Neural cell (in vitro differentiated cells): ENCODE measurements at regions not wholly inside any gene's neighbourhood (a gene's known extent, or its start where the extent isn't known, plus 50 kb on each side); places are given as distances from the start of the nearest gene placed in this dataset.

Experiments
- H2AFZ ChIP-seq: fragments of 200-600, 300-800 bp; sonication (generic), shearing (Covaris generic); 2 replicates; pipeline ENCODE4 v1.6.0; 2014; ENCODE audit warnings: low read depth, mild to moderate bottlenecking, antibody characterized with exemption, low read length, moderate library complexity
- H3F3A ChIP-seq: fragments of 200-600 bp; shearing (Covaris generic); 2 replicates; pipeline ENCODE4 v1.6.1; 2016; ENCODE audit warnings: mild to moderate bottlenecking, moderate library complexity, mixed read lengths, antibody characterized with exemption, low read length; ENCODE audit not compliant: insufficient read depth, poor library complexity, severe bottlenecking
- H3K27ac ChIP-seq: fragments of 200-600, 300-800 bp; sonication (generic), shearing (Covaris generic); 2 replicates; pipeline ENCODE4 v1.5.1; 2014; ENCODE audit warnings: mild to moderate bottlenecking, low read length, moderate library complexity
- H3K27me3 ChIP-seq: fragments of 300-800, 200-600 bp; sonication (generic), shearing (Covaris generic); 2 replicates; pipeline ENCODE4 v1.6.0; 2014; ENCODE audit warnings: mild to moderate bottlenecking, low read depth, low read length, moderate library complexity; ENCODE audit not compliant: insufficient read depth
- H3K36me3 ChIP-seq: fragments of 300-800, 200-600 bp; sonication (generic), shearing (Covaris generic); 2 replicates; pipeline ENCODE4 v1.5.1; 2014; ENCODE audit warnings: mild to moderate bottlenecking, antibody characterized with exemption, low read length, moderate library complexity; ENCODE audit not compliant: insufficient read depth
- H3K4me2 ChIP-seq: fragments of 300-800, 200-600 bp; sonication (generic), shearing (Covaris generic); 2 replicates; pipeline ENCODE4 v1.6.0; 2014; ENCODE audit warnings: mild to moderate bottlenecking, low read length
- H3K4me3 ChIP-seq: fragments of 300-800, 200-600 bp; sonication (generic), shearing (Covaris generic); 2 replicates; pipeline ENCODE4 v1.5.1; 2014; ENCODE audit warnings: mild to moderate bottlenecking, low read length, moderate library complexity
- H3K79me2 ChIP-seq: fragments of 200-600 bp; shearing (Covaris generic); replicated peaks from 2 replicates; pipeline ENCODE4 v1.6.0; 2014; ENCODE audit warnings: mild to moderate bottlenecking, low read length, moderate library complexity; ENCODE audit not compliant: insufficient read depth
- H3K9ac ChIP-seq: fragments of 300-800, 200-600 bp; sonication (generic), shearing (Covaris generic); 2 replicates; pipeline ENCODE4 v1.6.1; 2016; ENCODE audit warnings: mild to moderate bottlenecking, low read length, mixed read lengths
- H3K9me2 ChIP-seq: fragments of 200-600 bp; shearing (Covaris generic); 2 replicates; pipeline ENCODE4 v1.6.1; 2016; ENCODE audit warnings: mild to moderate bottlenecking, low read length, mixed read lengths; ENCODE audit not compliant: insufficient read depth
- H3K9me3 ChIP-seq: fragments of 200-600, 300-800 bp; sonication (generic), shearing (Covaris generic); 2 replicates; pipeline ENCODE4 v1.6.1; 2016; ENCODE audit warnings: mild to moderate bottlenecking, mixed run types, low read length, moderate library complexity, mixed read lengths
- H4K20me1 ChIP-seq: fragments of 200-600 bp; shearing (Covaris generic); 2 replicates; pipeline ENCODE4 v1.6.1; 2016; ENCODE audit warnings: mild to moderate bottlenecking, mixed run types; ENCODE audit not compliant: insufficient read depth
- CTCF ChIP-seq: fragments of 450-650 bp; IDR thresholded peaks from 2 replicates; pipeline ENCODE4 v1.5.1; 2014; ENCODE audit warnings: antibody characterized with exemption, mild to moderate bottlenecking, moderate library complexity; ENCODE audit not compliant: poor library complexity, severe bottlenecking
- EP300 ChIP-seq: fragments of 450-650 bp; conservative IDR thresholded peaks from 2 replicates; pipeline ENCODE4 v1.6.1; 2014; ENCODE audit warnings: antibody characterized with exemption, mild to moderate bottlenecking, moderate library complexity; ENCODE audit not compliant: poor library complexity, severe bottlenecking
- EZH2 ChIP-seq: fragments of 200-600, 300-800 bp; shearing (Covaris generic), sonication (generic); IDR thresholded peaks from 2 replicates; pipeline ENCODE4 v1.6.1; 2014; ENCODE audit warnings: antibody characterized with exemption, low read length, borderline replicate concordance, mild to moderate bottlenecking; ENCODE audit not compliant: insufficient read depth, poor library complexity, severe bottlenecking
- MXI1 ChIP-seq: fragments of 450-650 bp; conservative IDR thresholded peaks from 2 replicates; pipeline ENCODE4 v1.6.1; 2014; ENCODE audit warnings: antibody characterized with exemption, mild to moderate bottlenecking; ENCODE audit not compliant: poor library complexity, severe bottlenecking
- POLR2AphosphoS5 ChIP-seq: IDR thresholded peaks from 2 replicates; pipeline ENCODE4 v1.6.1; 2012
- RAD21 ChIP-seq: fragments of 450-650 bp; conservative IDR thresholded peaks from 2 replicates; pipeline ENCODE4 v1.6.1; 2014; ENCODE audit warnings: antibody characterized with exemption, mild to moderate bottlenecking, moderate library complexity
- SMC3 ChIP-seq: fragments of 450-650 bp; conservative IDR thresholded peaks from 2 replicates; pipeline ENCODE4 v1.6.1; 2014; ENCODE audit warnings: antibody characterized with exemption, mild to moderate bottlenecking, moderate library complexity; ENCODE audit not compliant: poor library complexity
- TAF1 ChIP-seq: IDR thresholded peaks from 2 replicates; pipeline ENCODE4 v1.6.1; 2012; ENCODE audit warnings: low read depth
- TF ChIP-seq, protein P1 (sequence below): IDR thresholded peaks from 2 replicates; pipeline ENCODE4 v1.6.1; 2012; ENCODE audit warnings: borderline replicate concordance

DNA sequence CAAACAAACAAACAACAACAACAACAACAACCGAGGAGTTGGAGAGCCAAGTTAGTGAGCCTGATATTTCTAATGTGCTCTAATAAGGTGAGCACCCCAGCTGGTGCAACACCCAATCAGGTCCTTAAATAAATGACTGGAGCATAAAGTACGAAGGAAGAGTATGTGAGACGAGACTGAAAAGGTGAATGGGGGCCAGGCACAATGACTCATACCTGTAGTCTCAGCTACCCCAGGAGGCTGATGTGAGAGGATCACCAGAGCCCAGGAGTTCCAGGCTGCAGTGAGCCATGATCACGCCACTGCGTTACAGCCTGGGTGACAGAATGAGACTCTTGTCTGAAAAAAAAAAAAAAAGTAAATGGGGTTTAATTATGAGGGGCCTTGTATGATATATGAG is 152.0 kb upstream of the ZRANB2 start:
- TF ChIP-seq MXI1: no peak
- TF ChIP-seq POLR2AphosphoS5: no peak
- no peak for TF ChIP-seq SMC3
- TF ChIP-seq CTCF: no peak
- TF ChIP-seq, protein P1, sequence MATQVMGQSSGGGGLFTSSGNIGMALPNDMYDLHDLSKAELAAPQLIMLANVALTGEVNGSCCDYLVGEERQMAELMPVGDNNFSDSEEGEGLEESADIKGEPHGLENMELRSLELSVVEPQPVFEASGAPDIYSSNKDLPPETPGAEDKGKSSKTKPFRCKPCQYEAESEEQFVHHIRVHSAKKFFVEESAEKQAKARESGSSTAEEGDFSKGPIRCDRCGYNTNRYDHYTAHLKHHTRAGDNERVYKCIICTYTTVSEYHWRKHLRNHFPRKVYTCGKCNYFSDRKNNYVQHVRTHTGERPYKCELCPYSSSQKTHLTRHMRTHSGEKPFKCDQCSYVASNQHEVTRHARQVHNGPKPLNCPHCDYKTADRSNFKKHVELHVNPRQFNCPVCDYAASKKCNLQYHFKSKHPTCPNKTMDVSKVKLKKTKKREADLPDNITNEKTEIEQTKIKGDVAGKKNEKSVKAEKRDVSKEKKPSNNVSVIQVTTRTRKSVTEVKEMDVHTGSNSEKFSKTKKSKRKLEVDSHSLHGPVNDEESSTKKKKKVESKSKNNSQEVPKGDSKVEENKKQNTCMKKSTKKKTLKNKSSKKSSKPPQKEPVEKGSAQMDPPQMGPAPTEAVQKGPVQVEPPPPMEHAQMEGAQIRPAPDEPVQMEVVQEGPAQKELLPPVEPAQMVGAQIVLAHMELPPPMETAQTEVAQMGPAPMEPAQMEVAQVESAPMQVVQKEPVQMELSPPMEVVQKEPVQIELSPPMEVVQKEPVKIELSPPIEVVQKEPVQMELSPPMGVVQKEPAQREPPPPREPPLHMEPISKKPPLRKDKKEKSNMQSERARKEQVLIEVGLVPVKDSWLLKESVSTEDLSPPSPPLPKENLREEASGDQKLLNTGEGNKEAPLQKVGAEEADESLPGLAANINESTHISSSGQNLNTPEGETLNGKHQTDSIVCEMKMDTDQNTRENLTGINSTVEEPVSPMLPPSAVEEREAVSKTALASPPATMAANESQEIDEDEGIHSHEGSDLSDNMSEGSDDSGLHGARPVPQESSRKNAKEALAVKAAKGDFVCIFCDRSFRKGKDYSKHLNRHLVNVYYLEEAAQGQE: no peak
- TF ChIP-seq EZH2: no peak
- no peak for TF ChIP-seq TAF1
- TF ChIP-seq EP300: no peak
- TF ChIP-seq RAD21: no peak
- Histone ChIP-seq H3F3A (no peaks in the 10 kb centered on the region), H3K36me3 (no peaks in the 10 kb centered on the region), H3K4me2 (no peak overlapping the region), H3K9ac (no peak overlapping the region), H4K20me1 (no peaks in the 10 kb centered on the region), H3K27me3 (no peaks in the 10 kb centered on the region), H3K79me2 (no peaks in the 10 kb centered on the region), H2AFZ (no peak overlapping the region), H3K9me2 (no peaks in the 10 kb centered on the region), H3K4me3 (no peak overlapping the region), H3K27ac (no peak overlapping the region), H3K9me3 (no peaks in the 10 kb centered on the region)

- H3K36me3 ChIP-seq: no peaks in the 10 kb centered on the region
- no peak overlapping the region for H3K4me2 ChIP-seq
- no peaks in the 10 kb centered on the region for H4K20me1 ChIP-seq
- H3K9me2 ChIP-seq: no peaks in the 10 kb centered on the region
- no peak overlapping the region for H3K9ac ChIP-seq
- TF ChIP-seq, protein P1: no peak
- TF ChIP-seq EZH2 (no peak), POLR2AphosphoS5 (no peak), MXI1 (no peak), SMC3 (no peak), EP300 (no peak), TAF1 (no peak)
- H3K27me3 ChIP-seq: no peaks in the 10 kb centered on the region
- H3K79me2 ChIP-seq: no peaks in the 10 kb centered on the region
- H3K9me3 ChIP-seq: no peaks in the 10 kb centered on the region
- H2AFZ ChIP-seq: no peak overlapping the region
- no peak overlapping the region for H3K4me3 ChIP-seq
- H3F3A ChIP-seq: no peaks in the 10 kb centered on the region
- no peak overlapping the region for H3K27ac ChIP-seq
Observed at GRCh38 chr1:71232166-71232763, 151.4 kb upstream of the ZRANB2 start.
